CD14-positive monocyte (primary cell): ENCODE measurements at regions not wholly inside any gene's neighbourhood (a gene's known extent, or its start where the extent isn't known, plus 50 kb on each side); places are given as distances from the start of the nearest gene placed in this dataset.

Experiments used
- DNase-seq, 3 donors: peaks; one replicate each; pipeline ENCODE4 v3.0.0-alpha.2; 2011 to 2022
- H2AFZ ChIP-seq: 2 replicates; pipeline ENCODE4 v1.6.0; 2012; ENCODE audit warnings: mild to moderate bottlenecking, low read depth, low read length, inconsistent platforms; ENCODE audit not compliant: insufficient read depth, poor library complexity, severe bottlenecking
- H3K27ac ChIP-seq, 2 donors: 1 replicate in 1 of 2; 2 replicates in 1 of 2; pipeline ENCODE4 v1.5.1; 2012 to 2013; ENCODE audit warnings: low read length in 2 of 2, control low read depth in 1 of 2, inconsistent platforms in 1 of 2, low read depth in 1 of 2, mild to moderate bottlenecking in 1 of 2
- H3K27me3 ChIP-seq, 2 donors: one replicate each; pipeline versions ENCODE4 v1.6.0 to v1.6.1; 2011 to 2013; ENCODE audit warnings: low read length in 2 of 2; ENCODE audit not compliant: control insufficient read depth in 2 of 2, insufficient read depth in 2 of 2
- H3K36me3 ChIP-seq, 2 donors: replicated peaks in 1 of 2; 1 replicate in 1 of 2; 2 replicates in 1 of 2; pipeline versions ENCODE4 v1.5.1 to v1.6.1; 2012 to 2013; ENCODE audit warnings: low read length in 2 of 2, control low read depth in 1 of 2, inconsistent platforms in 1 of 2, mild to moderate bottlenecking in 1 of 2; ENCODE audit not compliant: insufficient read depth in 2 of 2, control insufficient read depth in 1 of 2
- H3K4me1 ChIP-seq, 2 donors: 1 replicate in 1 of 2; 2 replicates in 1 of 2; pipeline versions ENCODE4 v1.5.1 to v1.6.1; 2012 to 2013; ENCODE audit warnings: low read length in 2 of 2, control low read depth in 1 of 2, inconsistent platforms in 1 of 2, mild to moderate bottlenecking in 1 of 2, moderate library complexity in 1 of 2; ENCODE audit not compliant: insufficient read depth in 2 of 2, control insufficient read depth in 1 of 2
- H3K4me2 ChIP-seq: replicated peaks from 2 replicates; pipeline ENCODE3; 2012; ENCODE audit warnings: low read length, moderate library complexity, mild to moderate bottlenecking; ENCODE audit not compliant: poor library complexity, severe bottlenecking; ENCODE audit errors: extremely low read depth
- H3K4me3 ChIP-seq, 3 experiments: fragments of 200-600 bp in 1 of 3; sonication (generic) in 1 of 3; replicated peaks in 1 of 3; 1 replicate in 2 of 3; 2 replicates in 1 of 3; pipeline ENCODE4 v1.5.1; 2011 to 2013; ENCODE audit warnings: low read length in 3 of 3, mild to moderate bottlenecking in 3 of 3, control low read depth in 2 of 3, low read depth in 2 of 3, inconsistent platforms in 1 of 3, moderate library complexity in 1 of 3
- H3K79me2 ChIP-seq: 2 replicates; pipeline ENCODE4 v1.6.0; 2012; ENCODE audit warnings: mild to moderate bottlenecking, control low read depth, inconsistent platforms, low read length, moderate library complexity; ENCODE audit not compliant: insufficient read depth
- H3K9ac ChIP-seq: 2 replicates; pipeline ENCODE4 v1.6.0; 2017; ENCODE audit warnings: low read length, mild to moderate bottlenecking; ENCODE audit not compliant: insufficient read depth, poor library complexity, severe bottlenecking
- H3K9me3 ChIP-seq, 2 donors: replicated peaks in 1 of 2; 1 replicate in 1 of 2; 2 replicates in 1 of 2; pipeline versions ENCODE4 v1.5.1 to v1.6.1; 2012 to 2013; ENCODE audit warnings: low read length in 2 of 2, control low read depth in 1 of 2; ENCODE audit not compliant: control insufficient read depth in 1 of 2, insufficient read depth in 1 of 2
- H4K20me1 ChIP-seq: 2 replicates; pipeline ENCODE4 v1.6.0; 2012; ENCODE audit warnings: mild to moderate bottlenecking, low read length, control low read depth, moderate library complexity; ENCODE audit not compliant: insufficient read depth
- H3K27ac Mint-ChIP-seq, 7 donors: one replicate each; pipeline ENCODE4 v1.8.0; 2020; ENCODE audit warnings: mild to moderate bottlenecking in 7 of 7, mixed read lengths in 7 of 7, moderate library complexity in 6 of 7, inconsistent platforms in 2 of 7
- H3K27me3 Mint-ChIP-seq, 3 donors: one replicate each; pipeline ENCODE4 v1.8.0; 2021 to 2022; ENCODE audit warnings: low read depth in 3 of 3, mild to moderate bottlenecking in 3 of 3, mixed read lengths in 3 of 3, moderate library complexity in 3 of 3, inconsistent platforms in 1 of 3
- H3K36me3 Mint-ChIP-seq, 2 donors: one replicate each; pipeline ENCODE4 v1.8.0; 2020; ENCODE audit warnings: mixed read lengths in 2 of 2, inconsistent platforms in 1 of 2, mild to moderate bottlenecking in 1 of 2
- H3K4me1 Mint-ChIP-seq: one replicate; pipeline ENCODE4 v1.8.0; 2020; ENCODE audit warnings: mild to moderate bottlenecking, mixed read lengths
- H3K4me3 Mint-ChIP-seq, 2 donors: one replicate each; pipeline ENCODE4 v1.8.0; 2020; ENCODE audit warnings: mild to moderate bottlenecking in 2 of 2, mixed read lengths in 2 of 2, moderate library complexity in 1 of 2
- H3K9me3 Mint-ChIP-seq, 7 donors: one replicate each; pipeline ENCODE4 v1.8.0; 2020 to 2022; ENCODE audit warnings: mixed read lengths in 7 of 7, mild to moderate bottlenecking in 6 of 7, moderate library complexity in 6 of 7, inconsistent platforms in 2 of 7
- whole genome bisulfite sequencing: methylation state at CpG from one replicate; pipeline ENCODE4 v1.1.5; 2013; ENCODE audit warnings: missing lambda C conversion rate; ENCODE audit not compliant: insufficient coverage; 5-methylcytosine and 5-hydroxymethylcytosine counted together
- intact Hi-C, 2 donors: fragments of 100-400 bp; cut with micrococcal nuclease; formaldehyde crosslinking; loops; one replicate each; pipeline versions ENCODE4 v1.15.0 to v1.15.1; 2023
- TF ChIP-seq, protein P1 (sequence below): fragments of 200-600 bp; IDR thresholded peaks from one replicate; pipeline ENCODE4 v1.8.0; 2022; ENCODE audit warnings: antibody characterized with exemption, mild to moderate bottlenecking

DNA sequence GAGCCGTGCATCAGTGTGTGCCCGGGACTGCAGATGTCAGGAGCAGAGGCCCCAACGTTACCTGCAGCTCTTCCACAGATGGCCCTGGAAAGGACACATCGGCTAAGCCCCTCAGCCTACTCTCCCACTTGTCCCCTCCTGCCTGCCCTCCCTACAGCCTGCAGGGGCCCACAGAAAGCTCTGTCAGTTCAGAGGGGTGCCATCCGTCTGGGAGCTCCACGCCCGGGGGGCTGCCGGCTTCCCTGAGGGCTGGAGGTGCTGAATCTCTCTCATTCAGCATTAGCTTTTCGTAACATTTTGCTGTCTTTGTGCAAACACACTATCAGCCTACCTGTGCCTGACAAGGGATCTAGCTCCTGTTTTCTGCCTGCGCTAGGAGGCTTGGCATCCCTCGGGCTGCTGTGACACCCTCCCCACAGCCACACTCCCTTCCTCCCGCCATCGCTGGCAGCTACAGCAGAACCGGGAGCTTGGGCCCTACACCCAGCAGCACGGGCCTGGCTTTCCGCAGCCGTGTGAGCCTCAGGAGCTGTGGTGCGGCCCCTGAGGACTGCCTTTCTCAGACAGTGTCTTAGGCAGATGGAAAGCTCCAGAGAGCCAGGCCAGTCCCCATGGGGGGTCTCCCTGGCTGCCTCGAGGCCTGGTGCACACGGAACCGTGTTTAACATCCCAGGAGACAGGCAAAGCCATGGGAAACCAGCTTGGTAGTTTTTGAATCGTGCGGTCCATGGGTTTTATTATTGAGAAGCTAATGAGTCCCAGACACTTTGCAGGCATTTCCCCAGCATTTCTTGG lies 198.3 kb upstream of the B3GAT1 start:
- H3K9ac ChIP-seq, result no peak overlapping the region
- no peaks in the 10 kb centered on the region for H3K79me2 ChIP-seq
- H2AFZ ChIP-seq, result no peak overlapping the region
- no peak overlapping the region for H3K4me3 ChIP-seq
- Mint-ChIP-seq H3K9me3 (peaks cover 0 to 7% (median 0%) of the 10 kb centered on the region in 7 donors), H3K27ac (no peak overlapping the region), H3K27me3 (peaks cover 2 to 5% (median 2%) of the 10 kb centered on the region in 3 donors), H3K4me1 (no peaks in the 10 kb centered on the region), H3K4me3 (no peak overlapping the region), H3K36me3 (no peaks in the 10 kb centered on the region)
- no peaks in the 10 kb centered on the region for H3K4me1 ChIP-seq
- no peak overlapping the region for H3K27ac ChIP-seq
- no peak overlapping the region for H3K4me2 ChIP-seq
- no peaks in the 10 kb centered on the region for H3K9me3 ChIP-seq
- no peak for DNase-seq
- no peaks in the 10 kb centered on the region for H3K27me3 ChIP-seq
- TF ChIP-seq, protein P1, sequence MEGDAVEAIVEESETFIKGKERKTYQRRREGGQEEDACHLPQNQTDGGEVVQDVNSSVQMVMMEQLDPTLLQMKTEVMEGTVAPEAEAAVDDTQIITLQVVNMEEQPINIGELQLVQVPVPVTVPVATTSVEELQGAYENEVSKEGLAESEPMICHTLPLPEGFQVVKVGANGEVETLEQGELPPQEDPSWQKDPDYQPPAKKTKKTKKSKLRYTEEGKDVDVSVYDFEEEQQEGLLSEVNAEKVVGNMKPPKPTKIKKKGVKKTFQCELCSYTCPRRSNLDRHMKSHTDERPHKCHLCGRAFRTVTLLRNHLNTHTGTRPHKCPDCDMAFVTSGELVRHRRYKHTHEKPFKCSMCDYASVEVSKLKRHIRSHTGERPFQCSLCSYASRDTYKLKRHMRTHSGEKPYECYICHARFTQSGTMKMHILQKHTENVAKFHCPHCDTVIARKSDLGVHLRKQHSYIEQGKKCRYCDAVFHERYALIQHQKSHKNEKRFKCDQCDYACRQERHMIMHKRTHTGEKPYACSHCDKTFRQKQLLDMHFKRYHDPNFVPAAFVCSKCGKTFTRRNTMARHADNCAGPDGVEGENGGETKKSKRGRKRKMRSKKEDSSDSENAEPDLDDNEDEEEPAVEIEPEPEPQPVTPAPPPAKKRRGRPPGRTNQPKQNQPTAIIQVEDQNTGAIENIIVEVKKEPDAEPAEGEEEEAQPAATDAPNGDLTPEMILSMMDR, result no peak
- intact Hi-C loops, result no loop called here
- 85% methylated on average over 18 of the region's 23 CpGs for WGBS
- H4K20me1 ChIP-seq, result no peaks in the 10 kb centered on the region
- no peaks in the 10 kb centered on the region for H3K36me3 ChIP-seq

DNA sequence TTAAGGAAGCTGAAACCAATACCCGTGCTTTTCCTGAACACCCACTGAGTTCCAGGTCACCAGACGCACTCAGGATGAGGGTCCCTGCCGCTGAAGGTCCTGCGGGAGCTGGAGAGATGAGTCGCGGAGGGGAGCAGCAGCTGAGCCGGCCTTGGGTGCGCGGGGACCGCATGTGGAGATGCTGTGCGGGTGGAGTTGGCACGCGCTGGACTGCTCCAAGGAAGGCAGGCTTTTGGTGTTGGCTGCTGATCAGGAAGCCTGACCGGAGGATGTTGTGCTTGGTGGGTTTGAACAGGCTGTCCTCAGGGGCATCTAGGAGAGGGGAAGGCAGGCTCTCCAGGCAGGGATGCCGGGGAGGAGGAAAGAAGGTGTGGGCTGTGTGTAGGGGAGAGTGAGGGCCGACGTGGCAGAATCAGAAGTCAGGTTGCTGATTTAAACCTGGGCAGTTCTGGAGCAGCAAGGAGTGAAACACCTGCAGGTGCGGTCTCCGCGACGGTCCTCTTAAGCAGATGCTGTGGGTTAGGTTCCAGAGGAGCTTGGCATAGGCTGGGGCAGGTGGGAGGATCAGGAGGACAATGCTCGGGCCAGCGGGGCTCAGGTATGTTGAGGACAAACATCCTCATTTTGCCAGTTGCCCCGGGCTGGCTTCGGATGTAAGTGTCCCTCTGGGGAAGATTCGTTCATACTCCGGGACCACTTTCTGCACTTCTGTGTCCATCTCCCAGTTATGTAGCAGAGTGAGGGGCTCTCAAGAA lies 197.5 kb upstream of the B3GAT1 start:
- Mint-ChIP-seq H3K36me3 (no peaks in the 10 kb centered on the region), H3K9me3 (peaks cover 0 to 10% (median 3%) of the 10 kb centered on the region in 7 donors), H3K4me3 (no peak overlapping the region), H3K27ac (no peak overlapping the region), H3K4me1 (no peaks in the 10 kb centered on the region), H3K27me3 (peaks cover 2 to 5% (median 2%) of the 10 kb centered on the region in 3 donors)
- no peak overlapping the region for H2AFZ ChIP-seq
- DNase-seq, result no peak
- H3K79me2 ChIP-seq, result no peaks in the 10 kb centered on the region
- H3K27me3 ChIP-seq, result no peaks in the 10 kb centered on the region
- 90% methylated on average over 27 of the region's 27 CpGs for WGBS
- H3K4me3 ChIP-seq, result no peak overlapping the region
- H4K20me1 ChIP-seq, result no peaks in the 10 kb centered on the region
- TF ChIP-seq, protein P1, result no peak
- no peak overlapping the region for H3K27ac ChIP-seq
- H3K9me3 ChIP-seq, result no peaks in the 10 kb centered on the region
- H3K9ac ChIP-seq, result no peak overlapping the region
- H3K36me3 ChIP-seq, result no peaks in the 10 kb centered on the region
- H3K4me2 ChIP-seq, result no peak overlapping the region
- no peaks in the 10 kb centered on the region for H3K4me1 ChIP-seq
- intact Hi-C loops, result no loop called here
